ENCODE measurements at regions not wholly inside any gene's neighbourhood (a gene's known extent, or its start where the extent isn't known, plus 50 kb on each side); places are given as distances from the start of the nearest gene placed in this dataset.

GRCh38 chr11:115958089-115959000 lies 454.1 kb upstream of the CADM1 start:
- TF ChIP-seq CTCF (conservative IDR thresholded peaks at IDR 0.05; ENCODE audit: low read depth in 2 of 2), result peak; percentile 15 to 28; a peak in 2 of 4 replicates
- no peak for TF ChIP-seq REST (IDR thresholded peaks at IDR 0.05; ENCODE audit: unreplicated experiment)
- no peak for TF ChIP-seq EZH2 (IDR thresholded peaks at IDR 0.05; ENCODE audit: low read depth, unreplicated experiment)
- no peak for TF ChIP-seq CREB1 (CRISPR knock-in tag; IDR thresholded peaks at IDR 0.05; ENCODE audit: low read depth)
- no peak for TF ChIP-seq EZH2phosphoT487 (IDR thresholded peaks at IDR 0.05; ENCODE audit: unreplicated experiment)
- no peak for TF ChIP-seq POLR2AphosphoS5 (IDR thresholded peaks at IDR 0.05; ENCODE audit: low read depth)
- no peak for TF ChIP-seq ZNF114 (CRISPR knock-in tag; IDR thresholded peaks at IDR 0.05)
- TF ChIP-seq NANOG (IDR thresholded peaks at IDR 0.05; ENCODE audit: borderline replicate concordance), result no peak
- TF ChIP-seq ETS1 (IDR thresholded peaks at IDR 0.05), result no peak
- TF ChIP-seq JUNB (IDR thresholded peaks at IDR 0.05; ENCODE audit: unreplicated experiment), result no peak
